Esophagus squamous epithelium (tissue), 4 donors: ENCODE measurements at regions not wholly inside any gene's neighbourhood (a gene's known extent, or its start where the extent isn't known, plus 50 kb on each side); places are given as distances from the start of the nearest gene placed in this dataset.

Experiments
- CTCF ChIP-seq, 6 experiments: fragments of 450-650 bp in 4 of 6; fragments of 200-600 bp in 2 of 6; sonication (generic) in 2 of 6; IDR thresholded peaks; one replicate each; pipeline ENCODE4 v1.5.1; 2016 to 2019; ENCODE audit warnings: antibody characterized with exemption in 6 of 6, mild to moderate bottlenecking in 4 of 6, moderate library complexity in 4 of 6
- POLR2A ChIP-seq, 4 donors: fragments of 450-650 bp; IDR thresholded peaks; one replicate each; pipeline ENCODE4 v1.6.1; 2017; ENCODE audit warnings: antibody characterized with exemption in 4 of 4, mild to moderate bottlenecking in 4 of 4, moderate library complexity in 3 of 4

GRCh38 chr5:98069876-98070512 is 703.5 kb upstream of the RGMB start:
- TF ChIP-seq CTCF (IDR thresholded peaks at IDR 0.05) (no peak), POLR2A (IDR thresholded peaks at IDR 0.05) (no peak)
